Activated T-helper 1 cell treated with anti-CD3 and anti-CD28 coated beads, Interleukin-12 subunit alpha, Interleukin-12 subunit beta, Interleukin-2, Interleukin-4 antibody, amounts not matched to agents 30 ng/mL and 10 ng/mL and 1 ng/mL, durations not matched to agents 14 hours and 24 hours and 36 hours (primary cell): ENCODE measurements at regions not wholly inside any gene's neighbourhood (a gene's known extent, or its start where the extent isn't known, plus 50 kb on each side); places are given as distances from the start of the nearest gene placed in this dataset.
"Not testable (repeated sequence)": the region's sequence is repeated elsewhere in the genome, so short reads cannot be mapped to it uniquely, and the experiment has no call there.

Source experiments
- DNase-seq: peaks from one replicate; pipeline ENCODE4 v3.0.0; 2021; ENCODE audit warnings: low spot score
- H3K27ac Mint-ChIP-seq: one replicate; pipeline ENCODE4 v1.8.0; 2021; ENCODE audit warnings: mild to moderate bottlenecking, mixed read lengths
- H3K27me3 Mint-ChIP-seq: one replicate; pipeline ENCODE4 v1.8.0; 2022; ENCODE audit warnings: mild to moderate bottlenecking, moderate library complexity, mixed read lengths; ENCODE audit not compliant: insufficient read depth
- H3K36me3 Mint-ChIP-seq: one replicate; pipeline ENCODE4 v1.8.0; 2021; ENCODE audit warnings: low read depth, mixed read lengths
- H3K4me1 Mint-ChIP-seq: one replicate; pipeline ENCODE4 v1.8.0; 2021; ENCODE audit warnings: low read depth, mixed read lengths
- H3K4me3 Mint-ChIP-seq: one replicate; pipeline ENCODE4 v1.8.0; 2021; ENCODE audit warnings: mild to moderate bottlenecking, moderate library complexity, mixed read lengths
- H3K9me3 Mint-ChIP-seq: one replicate; pipeline ENCODE4 v1.8.0; 2021; ENCODE audit warnings: mixed read lengths
- intact Hi-C: fragments of 100-400 bp; cut with micrococcal nuclease; formaldehyde crosslinking; loops from one replicate; pipeline ENCODE4 v1.15.1; 2024

DNA sequence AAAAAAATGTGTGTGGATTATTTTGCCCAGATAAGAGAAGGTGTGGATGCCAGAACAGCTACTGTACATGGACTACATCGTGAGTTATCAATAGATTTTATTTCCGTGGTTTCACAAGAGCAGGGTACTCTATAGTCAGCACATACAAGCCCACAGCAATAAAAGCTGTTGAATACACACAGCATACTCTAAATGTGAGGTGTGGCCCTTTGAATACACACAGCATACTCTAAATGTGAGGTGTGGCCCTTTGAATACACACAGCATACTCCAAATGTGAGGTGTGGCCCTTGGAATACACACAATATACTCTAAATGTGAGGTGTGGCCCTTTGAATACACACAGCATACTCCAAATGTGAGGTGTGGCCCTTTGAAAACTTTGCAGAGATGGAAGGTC, 287.4 kb upstream of the ADARB2 start:
- H3K4me3 Mint-ChIP-seq, intact Hi-C loops, DNase-seq, H3K4me1 Mint-ChIP-seq, H3K27ac Mint-ChIP-seq, H3K36me3 Mint-ChIP-seq, H3K9me3 Mint-ChIP-seq, H3K27me3 Mint-ChIP-seq: not testable (repeated sequence)

DNA sequence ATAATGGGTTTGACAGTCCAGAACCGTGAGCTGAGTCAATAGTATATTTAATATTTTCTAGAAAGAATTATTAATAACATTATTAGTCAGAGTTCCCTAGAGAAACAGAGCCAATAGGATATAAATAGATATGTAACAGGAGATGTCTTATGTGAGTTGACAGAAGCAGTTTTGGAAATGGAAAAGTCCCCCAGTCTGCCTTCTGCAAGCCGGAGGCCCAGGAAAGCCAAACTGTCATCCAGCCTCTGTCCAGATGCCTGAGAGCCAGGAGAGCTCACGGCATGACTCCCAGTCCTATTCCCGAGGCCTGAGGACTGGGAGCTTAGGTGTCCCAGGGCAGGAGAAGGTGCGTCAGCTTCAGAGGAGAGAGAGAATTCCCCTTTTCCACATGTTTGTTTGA, 286.4 kb upstream of the ADARB2 start:
- Mint-ChIP-seq H3K27me3 (no peaks in the 10 kb centered on the region), H3K36me3 (no peaks in the 10 kb centered on the region), H3K4me1 (no peaks in the 10 kb centered on the region), H3K27ac (no peak overlapping the region), H3K4me3 (no peak overlapping the region), H3K9me3 (no peaks in the 10 kb centered on the region)
- intact Hi-C loops, result no loop called here
- no peak for DNase-seq

DNA sequence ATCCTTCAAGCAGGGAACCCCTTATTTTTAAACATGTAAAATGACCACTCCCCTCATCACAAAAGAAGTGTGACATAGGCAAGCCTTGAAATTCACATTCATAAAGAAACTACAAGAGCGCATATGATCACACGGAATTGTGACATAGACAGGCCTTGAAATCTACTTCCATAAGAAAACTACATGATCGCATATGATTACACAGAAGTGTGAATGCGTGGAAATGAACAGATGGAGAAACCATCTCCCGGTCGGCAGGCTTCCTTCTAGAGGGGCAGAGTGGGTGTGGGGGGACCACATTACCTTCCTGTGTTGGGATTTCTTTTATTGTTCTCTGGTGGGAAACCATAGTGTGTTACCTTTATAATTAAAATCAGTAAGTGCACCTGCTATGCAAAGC, 285.1 kb upstream of the ADARB2 start:
- no peaks in the 10 kb centered on the region for H3K9me3 Mint-ChIP-seq
- no peak for DNase-seq
- intact Hi-C loops, result no loop called here
- H3K4me1 Mint-ChIP-seq, result no peaks in the 10 kb centered on the region
- H3K27ac Mint-ChIP-seq, result no peak overlapping the region
- no peak overlapping the region for H3K4me3 Mint-ChIP-seq
- H3K27me3 Mint-ChIP-seq, result no peaks in the 10 kb centered on the region
- H3K36me3 Mint-ChIP-seq, result no peaks in the 10 kb centered on the region

DNA sequence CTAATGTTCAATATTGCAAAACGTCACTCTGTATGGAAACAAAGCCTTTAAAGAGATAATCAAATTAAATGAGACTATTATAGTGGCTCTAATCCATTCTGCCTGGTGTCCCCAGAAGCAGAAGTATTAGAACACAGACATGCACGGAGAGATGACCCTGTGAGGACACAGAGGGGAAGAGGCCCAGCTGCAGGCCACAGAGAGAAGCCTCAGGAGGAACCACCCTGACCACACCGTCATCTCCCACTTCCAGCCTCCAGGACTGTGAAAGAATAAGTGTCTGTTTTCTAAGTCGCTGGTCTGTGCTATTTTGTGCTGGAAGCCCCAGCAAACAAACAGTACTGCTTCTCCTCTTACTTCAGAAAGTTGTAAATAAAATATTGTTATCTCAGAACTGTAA, 283.5 kb upstream of the ADARB2 start:
- H3K36me3 Mint-ChIP-seq, result no peaks in the 10 kb centered on the region
- H3K4me1 Mint-ChIP-seq, result no peaks in the 10 kb centered on the region
- no peak overlapping the region for H3K4me3 Mint-ChIP-seq
- intact Hi-C loops, result no loop called here
- H3K27ac Mint-ChIP-seq, result no peak overlapping the region
- DNase-seq, result no peak
- no peaks in the 10 kb centered on the region for H3K9me3 Mint-ChIP-seq
- no peaks in the 10 kb centered on the region for H3K27me3 Mint-ChIP-seq

DNA sequence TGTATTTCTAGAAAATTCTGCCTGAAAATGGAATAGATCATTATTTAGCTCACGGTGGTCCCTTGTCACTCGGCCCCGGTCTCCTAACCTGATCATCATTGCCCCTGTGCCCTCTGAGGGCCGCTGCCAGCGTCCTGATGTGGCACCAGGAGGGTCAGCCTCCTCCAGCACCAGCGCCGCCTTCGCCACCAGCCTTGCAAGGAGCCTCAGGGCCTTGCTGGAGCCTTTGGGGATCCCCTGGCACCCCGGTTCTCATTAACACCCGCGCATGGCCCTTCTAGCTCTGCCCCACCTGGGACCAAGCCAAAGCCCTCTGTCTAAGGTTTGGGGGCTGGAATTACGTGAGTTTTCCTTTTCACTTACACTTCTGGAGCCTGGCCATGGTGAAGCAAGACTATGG, 282.5 kb upstream of the ADARB2 start:
- DNase-seq, result no peak
- H3K27ac Mint-ChIP-seq, result no peak overlapping the region
- intact Hi-C loops, result no loop called here
- no peaks in the 10 kb centered on the region for H3K36me3 Mint-ChIP-seq
- no peaks in the 10 kb centered on the region for H3K4me1 Mint-ChIP-seq
- no peak overlapping the region for H3K4me3 Mint-ChIP-seq
- no peaks in the 10 kb centered on the region for H3K9me3 Mint-ChIP-seq
- no peaks in the 10 kb centered on the region for H3K27me3 Mint-ChIP-seq

DNA sequence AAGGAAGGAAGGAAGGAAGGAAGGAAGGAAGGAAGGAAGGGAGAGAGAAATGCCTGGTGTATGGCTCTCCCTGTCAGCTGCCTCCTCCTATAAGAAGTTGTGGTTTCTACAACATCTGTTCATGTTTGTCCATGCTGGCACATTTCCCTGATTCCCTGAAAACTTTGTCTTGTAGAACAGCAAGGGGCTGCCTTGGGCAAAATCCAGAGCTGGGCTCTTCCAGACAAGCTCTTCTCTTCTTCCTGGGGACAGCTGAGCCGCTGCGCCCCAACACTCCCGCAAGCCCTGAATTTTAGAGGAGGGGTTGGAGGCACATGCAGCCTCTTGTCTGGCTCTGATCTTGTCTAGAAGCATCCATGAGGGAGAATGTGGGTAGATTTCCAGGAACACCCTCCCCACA, 282.0 kb upstream of the ADARB2 start:
- Mint-ChIP-seq H3K27ac (no peak overlapping the region), H3K9me3 (no peaks in the 10 kb centered on the region), H3K4me3 (no peak overlapping the region), H3K36me3 (no peaks in the 10 kb centered on the region), H3K27me3 (no peaks in the 10 kb centered on the region), H3K4me1 (no peaks in the 10 kb centered on the region)
- DNase-seq, result no peak
- intact Hi-C loops, result no loop called here

DNA sequence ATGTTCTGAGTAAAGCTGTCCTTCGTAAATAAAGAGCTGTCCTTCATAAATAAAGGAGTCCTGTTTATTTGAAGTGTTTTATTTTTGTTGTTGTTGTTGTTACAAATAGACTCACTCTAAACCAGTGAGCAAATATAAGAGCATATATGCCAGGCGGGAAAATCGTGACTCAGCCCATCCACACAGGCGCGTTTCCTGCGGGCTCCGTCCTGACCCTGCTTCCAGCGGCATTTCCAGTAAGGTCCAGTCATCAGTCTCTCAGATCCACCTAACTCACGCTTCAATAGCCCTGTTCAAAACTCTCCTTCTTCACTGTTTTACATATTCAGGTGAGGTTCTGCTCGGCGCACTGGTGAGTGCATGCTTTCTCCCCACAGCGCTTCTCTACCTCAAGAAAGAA, 277.2 kb upstream of the ADARB2 start:
- Mint-ChIP-seq H3K27me3 (no peaks in the 10 kb centered on the region), H3K27ac (no peak overlapping the region), H3K36me3 (no peaks in the 10 kb centered on the region), H3K4me3 (no peak overlapping the region), H3K9me3 (no peaks in the 10 kb centered on the region), H3K4me1 (no peaks in the 10 kb centered on the region)
- intact Hi-C loops, result no loop called here
- DNase-seq, result no peak

DNA sequence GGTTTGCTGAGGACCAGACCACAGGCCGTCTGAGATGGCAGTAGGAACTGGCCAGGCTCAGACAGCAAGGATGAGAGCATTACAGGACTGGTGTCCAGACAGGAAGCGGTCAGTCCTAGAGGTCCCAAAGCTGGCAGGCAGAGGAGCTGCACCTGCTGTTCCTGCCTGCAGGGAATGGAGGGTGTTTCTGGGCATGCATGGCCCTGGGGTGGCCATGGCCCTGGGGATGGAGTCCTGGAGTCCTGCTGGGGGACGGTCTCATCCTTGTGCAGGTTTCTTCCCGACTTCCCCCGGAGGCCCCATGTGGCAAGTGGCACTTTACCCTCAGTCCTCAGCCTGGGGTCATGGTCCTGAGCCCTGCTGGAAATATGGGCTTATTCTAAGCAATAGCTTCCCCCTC, 274.9 kb upstream of the ADARB2 start:
- H3K27ac Mint-ChIP-seq, result no peak overlapping the region
- no peak for DNase-seq
- H3K27me3 Mint-ChIP-seq, result peaks cover 1% of the 10 kb centered on the region
- H3K4me1 Mint-ChIP-seq, result no peaks in the 10 kb centered on the region
- H3K36me3 Mint-ChIP-seq, result no peaks in the 10 kb centered on the region
- H3K9me3 Mint-ChIP-seq, result no peaks in the 10 kb centered on the region
- intact Hi-C loops, result no loop called here
- no peak overlapping the region for H3K4me3 Mint-ChIP-seq

DNA sequence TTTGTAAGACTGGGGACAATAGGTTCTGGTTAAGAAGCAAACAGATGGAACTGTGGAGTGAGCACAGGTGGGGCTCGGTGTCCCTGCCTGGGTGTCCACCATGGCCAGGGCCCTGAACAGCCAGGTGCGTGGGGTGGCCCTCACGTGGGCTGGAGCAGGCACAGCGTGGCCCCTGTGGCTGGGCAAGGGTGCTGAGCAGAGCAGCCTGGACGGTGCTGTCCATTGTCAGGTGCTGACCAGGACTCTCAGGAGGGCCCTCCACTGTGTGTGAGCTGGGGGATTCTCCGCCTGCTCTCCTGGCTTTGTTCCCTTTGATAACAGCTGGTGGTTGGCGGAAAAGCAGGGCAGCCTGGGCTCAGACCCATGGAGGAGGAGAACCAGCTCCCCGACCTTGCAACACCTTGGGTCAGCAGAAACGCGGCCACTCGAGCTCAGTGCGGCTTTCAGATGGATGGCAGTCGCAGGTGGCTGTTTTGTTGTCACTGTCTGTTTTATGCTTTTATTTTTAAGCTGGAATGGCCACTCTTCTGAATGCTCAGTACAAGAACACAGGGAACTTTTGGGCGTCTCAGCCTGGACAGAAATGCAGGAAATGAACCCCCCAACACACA, 273.9 kb upstream of the ADARB2 start:
- Mint-ChIP-seq H3K36me3 (no peaks in the 10 kb centered on the region), H3K9me3 (no peaks in the 10 kb centered on the region), H3K27me3 (peaks cover 5% of the 10 kb centered on the region), H3K27ac (no peak overlapping the region), H3K4me1 (no peaks in the 10 kb centered on the region), H3K4me3 (no peak overlapping the region)
- intact Hi-C loops, result no loop called here
- no peak for DNase-seq

DNA sequence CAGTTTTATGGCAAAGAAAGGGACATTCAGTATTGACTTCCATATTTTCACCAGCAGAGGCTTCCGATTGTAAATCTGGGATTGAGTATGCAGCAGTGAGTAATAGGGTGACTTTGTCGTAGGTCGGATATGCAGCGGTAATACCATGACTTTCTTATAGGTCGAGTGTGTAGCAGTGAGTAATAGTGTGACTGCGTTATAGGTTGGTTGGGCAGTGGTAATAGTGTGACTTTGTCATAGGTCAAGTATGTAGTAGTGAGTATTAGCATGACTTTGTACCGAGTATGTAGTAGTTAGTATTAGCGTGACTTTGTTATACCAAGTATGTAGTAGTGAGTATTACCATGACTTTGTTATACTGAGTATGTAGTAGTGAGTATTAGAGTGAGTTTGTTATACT, 268.2 kb upstream of the ADARB2 start:
- Mint-ChIP-seq H3K9me3 (no peaks in the 10 kb centered on the region), H3K4me1 (no peaks in the 10 kb centered on the region), H3K4me3 (no peak overlapping the region), H3K27ac (no peak overlapping the region), H3K27me3 (peaks cover 5% of the 10 kb centered on the region), H3K36me3 (no peaks in the 10 kb centered on the region)
- intact Hi-C loops, result no loop called here
- no peak for DNase-seq

DNA sequence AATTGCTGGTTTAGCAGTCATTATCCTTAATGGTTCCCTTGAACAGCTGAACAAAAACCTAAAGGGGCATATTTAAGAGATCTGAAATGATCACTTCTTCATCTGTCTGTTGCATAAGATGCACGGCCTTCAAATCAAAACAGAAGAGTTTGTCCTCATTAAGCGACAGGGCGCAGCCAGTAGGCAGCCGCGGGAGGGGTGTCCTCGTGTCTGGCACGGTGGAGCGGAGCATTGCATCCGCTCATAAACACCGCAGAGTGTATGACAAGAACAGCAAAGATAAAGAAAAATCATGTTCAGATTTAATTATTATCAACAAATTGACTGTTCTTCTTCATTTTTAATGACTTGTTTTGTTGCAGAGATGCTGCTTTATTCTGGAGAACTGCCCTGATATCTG, 255.6 kb upstream of the ADARB2 start:
- Mint-ChIP-seq H3K9me3 (no peaks in the 10 kb centered on the region), H3K27me3 (no peaks in the 10 kb centered on the region), H3K36me3 (no peaks in the 10 kb centered on the region), H3K4me1 (no peaks in the 10 kb centered on the region), H3K4me3 (no peak overlapping the region), H3K27ac (no peak overlapping the region)
- intact Hi-C loops, result no loop called here
- DNase-seq, result no peak

DNA sequence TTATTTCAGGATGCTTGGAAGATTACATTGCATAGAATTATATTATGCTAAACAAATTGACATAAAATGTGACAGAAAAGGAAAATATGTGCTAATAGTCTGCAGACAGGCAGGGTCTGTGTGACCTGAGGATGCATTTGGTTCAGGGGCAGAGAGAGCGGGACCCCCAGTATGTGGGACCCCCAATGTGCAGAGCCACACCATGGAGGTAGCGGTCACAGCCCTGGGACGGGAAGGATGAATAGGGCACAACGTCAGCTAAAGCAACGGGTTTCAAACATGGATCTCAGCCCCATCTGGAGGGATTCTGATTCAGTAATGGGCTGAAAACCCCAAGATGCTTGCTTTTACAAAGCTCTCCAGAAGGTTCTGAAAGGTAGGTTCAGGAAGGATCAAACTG, 251.8 kb upstream of the ADARB2 start:
- H3K4me1 Mint-ChIP-seq, result no peaks in the 10 kb centered on the region
- no peaks in the 10 kb centered on the region for H3K36me3 Mint-ChIP-seq
- intact Hi-C loops, result no loop called here

DNA sequence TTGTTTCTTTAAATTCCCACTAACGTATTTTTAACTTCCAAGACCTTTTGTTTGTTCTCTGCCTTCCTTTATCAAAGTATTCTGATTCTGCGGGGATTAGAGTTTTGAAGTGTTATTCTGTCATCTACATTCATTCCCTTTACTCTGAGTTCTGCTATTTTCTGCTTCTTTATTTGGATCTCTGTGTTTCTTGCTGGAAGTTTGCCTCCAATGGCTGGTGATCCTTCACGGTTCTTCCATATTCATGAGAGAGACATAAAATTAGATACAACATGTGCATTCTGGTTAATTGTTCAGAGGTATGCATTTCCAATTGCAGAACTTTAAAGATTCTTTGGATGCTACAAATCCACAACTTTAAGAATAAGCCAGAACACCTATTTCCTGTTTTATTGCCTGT, 244.7 kb upstream of the ADARB2 start:
- Mint-ChIP-seq H3K4me1 (no peaks in the 10 kb centered on the region), H3K27ac (no peak overlapping the region), H3K36me3 (no peaks in the 10 kb centered on the region), H3K4me3 (no peak overlapping the region), H3K27me3 (peaks cover 3% of the 10 kb centered on the region), H3K9me3 (peaks cover 7% of the 10 kb centered on the region)
- no peak for DNase-seq
- intact Hi-C loops, result no loop called here

More for the DNA sequence above, 251.8 kb upstream of the ADARB2 start:
- H3K27ac Mint-ChIP-seq, result no peak overlapping the region
- no peaks in the 10 kb centered on the region for H3K27me3 Mint-ChIP-seq
- DNase-seq, result no peak
- no peaks in the 10 kb centered on the region for H3K9me3 Mint-ChIP-seq
- H3K4me3 Mint-ChIP-seq, result no peak overlapping the region

DNA sequence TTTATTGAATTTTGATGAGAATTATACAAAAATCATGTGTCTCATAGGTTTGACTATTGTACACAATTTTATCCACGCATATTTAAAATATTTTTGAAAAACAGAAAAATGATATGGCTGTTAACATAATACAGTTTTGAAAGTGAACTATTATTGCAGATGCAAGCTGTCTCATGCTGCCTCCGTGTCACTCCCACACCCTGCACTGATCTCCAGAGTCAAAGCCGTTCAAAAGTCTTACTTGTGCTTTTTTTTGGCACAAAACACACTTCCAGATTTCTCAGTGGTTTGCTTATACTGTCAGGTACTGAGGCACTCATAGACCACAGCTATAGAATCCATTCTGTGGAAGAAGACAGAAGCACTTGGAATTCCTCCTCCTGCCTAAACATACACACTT, 243.1 kb upstream of the ADARB2 start:
- DNase-seq, result no peak
- no peaks in the 10 kb centered on the region for H3K36me3 Mint-ChIP-seq
- no peaks in the 10 kb centered on the region for H3K4me1 Mint-ChIP-seq
- no peak overlapping the region for H3K4me3 Mint-ChIP-seq
- H3K27me3 Mint-ChIP-seq, result peaks cover 3% of the 10 kb centered on the region
- H3K9me3 Mint-ChIP-seq, result peaks cover 7% of the 10 kb centered on the region
- no peak overlapping the region for H3K27ac Mint-ChIP-seq
- intact Hi-C loops, result no loop called here
